AG04450 (cell line): ENCODE measurements at regions not wholly inside any gene's neighbourhood (a gene's known extent, or its start where the extent isn't known, plus 50 kb on each side); places are given as distances from the start of the nearest gene placed in this dataset.
"Not testable (repeated sequence)": the region's sequence is repeated elsewhere in the genome, so short reads cannot be mapped to it uniquely, and the experiment has no call there.

Experiments used
- CTCF ChIA-PET: fragments of 300-600, 350-600 bp; formaldehyde crosslinking; extraction: SDS; loops from one replicate; lab custom pipeline; 2022; ENCODE audit warnings: antibody characterized with exemption, inconsistent platforms; lab: Charles Lee
- POLR2A ChIA-PET: fragments of 350-600 bp; formaldehyde crosslinking; extraction: SDS; loops from one replicate; lab custom pipeline; 2021; ENCODE audit warnings: antibody characterized with exemption, inconsistent platforms; lab: Yijun Ruan, JAX
- DNase-seq: peaks from one replicate; pipeline ENCODE4 v3.0.0-alpha.2; 2011; ENCODE audit warnings: low read depth, low spot score
- H3K27ac ChIP-seq: one replicate; pipeline ENCODE4 v1.5.1; 2012; ENCODE audit warnings: low read depth, low read length, control low read depth
- H3K27me3 ChIP-seq: one replicate; pipeline ENCODE4 v1.6.0; 2012; ENCODE audit warnings: low read length; ENCODE audit not compliant: control insufficient read depth, insufficient read depth
- H3K4me3 ChIP-seq: 2 replicates; pipeline ENCODE4 v1.5.1; 2011; ENCODE audit warnings: mild to moderate bottlenecking, low read depth, low read length, control low read depth
- H3K9me3 ChIP-seq: 2 replicates; pipeline ENCODE4 v1.5.1; 2012; ENCODE audit warnings: low read length; ENCODE audit not compliant: control insufficient read depth, insufficient read depth
- CTCF ChIP-seq: IDR thresholded peaks from 2 replicates; pipeline ENCODE4 v1.5.1; 2011; ENCODE audit warnings: low read depth, low read length, control low read depth, inconsistent platforms

- no peak for TF ChIP-seq CTCF
- POLR2A ChIA-PET, result no interaction called here
- CTCF ChIA-PET, result interaction anchor here (0.5 to 0.7 kb wide), 3 partner anchors 30 to 42 kb away, joined by 3 to 5 read pairs (median 3); no protein-coding TSS in a partner anchor
These were observed 167.1 kb upstream of the KCNJ15 start for GRCh38 chr21:38089763-38090046.

GRCh38 chr21:38091061-38091460 is 165.7 kb upstream of the KCNJ15 start:
- CTCF ChIA-PET, DNase-seq, H3K27ac ChIP-seq, H3K4me3 ChIP-seq, H3K27me3 ChIP-seq, H3K9me3 ChIP-seq, POLR2A ChIA-PET: not testable (repeated sequence)

More at GRCh38 chr21:38089763-38090046, 167.1 kb upstream of the KCNJ15 start:
- no peak for DNase-seq
- Histone ChIP-seq H3K4me3 (no peak overlapping the region), H3K9me3 (no peaks in the 10 kb centered on the region), H3K27ac (no peak overlapping the region), H3K27me3 (peaks cover 6% of the 10 kb centered on the region)

GRCh38 chr21:38092051-38092450 is 164.7 kb upstream of the KCNJ15 start:
- Histone ChIP-seq H3K9me3 (no peaks in the 10 kb centered on the region), H3K27ac (no peak overlapping the region), H3K4me3 (no peak overlapping the region), H3K27me3 (peaks cover 6% of the 10 kb centered on the region)
- DNase-seq, result no peak
- CTCF ChIA-PET, result no interaction called here
- POLR2A ChIA-PET, result no interaction called here
- no peak for TF ChIP-seq CTCF

GRCh38 chr21:38095220-38095619 is 161.6 kb upstream of the KCNJ15 start:
- H3K27me3 ChIP-seq, result peaks cover 3% of the 10 kb centered on the region
- H3K4me3 ChIP-seq, result no peak overlapping the region
- ChIA-PET POLR2A (no interaction called here), CTCF (interaction anchor here (0.6 to 1.3 kb wide), 2 partner anchors 87 to 261 kb away, joined by 3 read pairs; no protein-coding TSS in a partner anchor)
- H3K9me3 ChIP-seq, result no peaks in the 10 kb centered on the region
- no peak for TF ChIP-seq CTCF
- no peak for DNase-seq
- no peak overlapping the region for H3K27ac ChIP-seq

GRCh38 chr21:38097789-38098188 is 159.0 kb upstream of the KCNJ15 start:
- Histone ChIP-seq H3K27me3 (peaks cover 4% of the 10 kb centered on the region), H3K27ac (no peak overlapping the region), H3K9me3 (no peaks in the 10 kb centered on the region), H3K4me3 (no peak overlapping the region)
- no peak for DNase-seq
- ChIA-PET CTCF (interaction anchor here (0.7 kb wide), 1 partner anchor 386 kb away, joined by 4 read pairs; no protein-coding TSS in a partner anchor), POLR2A (no interaction called here)
- TF ChIP-seq CTCF, result no peak
